Skeletal muscle cell (primary cell): ENCODE measurements at regions not wholly inside any gene's neighbourhood (a gene's known extent, or its start where the extent isn't known, plus 50 kb on each side); places are given as distances from the start of the nearest gene placed in this dataset.

Experiments
- DNase-seq: peaks from one replicate; pipeline ENCODE4 v3.0.0-alpha.2; 2010; ENCODE audit warnings: low read depth
- H3K4me3 ChIP-seq: 2 replicates; pipeline ENCODE4 v1.5.1; 2011; ENCODE audit warnings: low read depth, mild to moderate bottlenecking, control low read depth, low read length, moderate library complexity

- DNase-seq = no peak
- no peak overlapping the region for H3K4me3 ChIP-seq
Measured at GRCh38 chr5:171577042-171577758, 157.8 kb downstream of the FGF18 start.

GRCh38 chr5:171578049-171578828 lies 158.8 kb downstream of the FGF18 start:
- DNase-seq = no peak
- H3K4me3 ChIP-seq = no peak overlapping the region

- no peak for DNase-seq
Measured at GRCh38 chr5:171578829-171579491, 159.5 kb downstream of the FGF18 start.

GRCh38 chr5:171579976-171580411 lies 160.5 kb downstream of the FGF18 start:
- H3K4me3 ChIP-seq = no peak overlapping the region
- no peak for DNase-seq

More at GRCh38 chr5:171578829-171579491, 159.5 kb downstream of the FGF18 start:
- H3K4me3 ChIP-seq = no peak overlapping the region

- DNase-seq = peak; percentile 51
- H3K4me3 ChIP-seq = no peak overlapping the region
Measured at GRCh38 chr5:171580502-171581265, 161.2 kb downstream of the FGF18 start.

- no peak overlapping the region for H3K4me3 ChIP-seq
- DNase-seq = no peak
Measured at GRCh38 chr5:171581781-171582180, 162.3 kb downstream of the FGF18 start.

GRCh38 chr5:171582849-171583248 lies 163.4 kb downstream of the FGF18 start:
- H3K4me3 ChIP-seq = no peak overlapping the region
- no peak for DNase-seq

- no peak overlapping the region for H3K4me3 ChIP-seq
- no peak for DNase-seq
Measured at GRCh38 chr5:171585981-171586380, 166.5 kb downstream of the FGF18 start.

- no peak overlapping the region for H3K4me3 ChIP-seq
- DNase-seq = no peak
Measured at GRCh38 chr5:171586436-171586835, 167.0 kb downstream of the FGF18 start.

GRCh38 chr5:171588046-171588445 lies 168.6 kb downstream of the FGF18 start:
- H3K4me3 ChIP-seq = no peak overlapping the region
- no peak for DNase-seq

GRCh38 chr5:171588790-171589189 lies 169.3 kb downstream of the FGF18 start:
- H3K4me3 ChIP-seq = no peak overlapping the region
- DNase-seq = no peak

GRCh38 chr5:171589461-171589860 lies 170.0 kb downstream of the FGF18 start:
- DNase-seq = no peak
- no peak overlapping the region for H3K4me3 ChIP-seq

GRCh38 chr5:171592076-171592475 lies 172.6 kb downstream of the FGF18 start:
- no peak for DNase-seq
- no peak overlapping the region for H3K4me3 ChIP-seq

GRCh38 chr5:171592736-171593135 lies 173.3 kb downstream of the FGF18 start:
- no peak overlapping the region for H3K4me3 ChIP-seq
- no peak for DNase-seq

GRCh38 chr5:171593401-171593800 lies 174.0 kb downstream of the FGF18 start:
- no peak overlapping the region for H3K4me3 ChIP-seq

GRCh38 chr5:171593976-171594375 lies 174.5 kb downstream of the FGF18 start:
- H3K4me3 ChIP-seq = no peak overlapping the region
- DNase-seq = no peak

More at GRCh38 chr5:171593401-171593800, 174.0 kb downstream of the FGF18 start:
- DNase-seq = no peak

GRCh38 chr5:171595401-171595800 lies 176.0 kb downstream of the FGF18 start:
- no peak overlapping the region for H3K4me3 ChIP-seq
- no peak for DNase-seq

GRCh38 chr5:171595801-171596231 lies 176.4 kb downstream of the FGF18 start:
- peak; percentile 56 for DNase-seq
- H3K4me3 ChIP-seq = no peak overlapping the region

GRCh38 chr5:171596391-171596878 lies 177.0 kb downstream of the FGF18 start:
- H3K4me3 ChIP-seq = no peak overlapping the region
- DNase-seq = peak; percentile 54
